GM21825 (cell line): ENCODE measurements at regions not wholly inside any gene's neighbourhood (a gene's known extent, or its start where the extent isn't known, plus 50 kb on each side); places are given as distances from the start of the nearest gene placed in this dataset.

Source experiments
- ATAC-seq: cut with Tn5 transposase; IDR thresholded peaks from one replicate; pipeline ENCODE4 v1.9.1; 2021; ENCODE audit warnings: mild to moderate bottlenecking, moderate library complexity; ENCODE audit not compliant: unreplicated experiment

- no peak for ATAC-seq
Observed at GRCh38 chr2:236317938-236318396, 53.8 kb upstream of the ASB18 start.

GRCh38 chr2:236318401-236318800 lies 54.2 kb upstream of the ASB18 start:
- no peak for ATAC-seq

GRCh38 chr2:236319036-236319435 lies 54.8 kb upstream of the ASB18 start:
- no peak for ATAC-seq

- ATAC-seq, result no peak
Observed at GRCh38 chr2:236321415-236321814, 57.2 kb upstream of the ASB18 start.

GRCh38 chr2:236333417-236334121 lies 69.4 kb upstream of the ASB18 start:
- ATAC-seq, result no peak

GRCh38 chr2:236334122-236334876 lies 70.1 kb upstream of the ASB18 start:
- ATAC-seq, result no peak

- ATAC-seq, result no peak
Observed at GRCh38 chr2:236335696-236336574, 71.7 kb upstream of the ASB18 start.

GRCh38 chr2:236336575-236337464 lies 72.6 kb upstream of the ASB18 start:
- no peak for ATAC-seq

GRCh38 chr2:236337465-236338325 lies 73.5 kb upstream of the ASB18 start:
- no peak for ATAC-seq

GRCh38 chr2:236338495-236339184 lies 74.4 kb upstream of the ASB18 start:
- no peak for ATAC-seq

- no peak for ATAC-seq
Observed at GRCh38 chr2:236340251-236340650, 76.0 kb upstream of the ASB18 start.

- no peak for ATAC-seq
Observed at GRCh38 chr2:236341067-236341466, 76.9 kb upstream of the ASB18 start.

GRCh38 chr2:236341721-236342120 lies 77.5 kb upstream of the ASB18 start:
- ATAC-seq, result no peak

- no peak for ATAC-seq
Observed at GRCh38 chr2:236342507-236342906, 78.3 kb upstream of the ASB18 start.

GRCh38 chr2:236342951-236343350 lies 78.7 kb upstream of the ASB18 start:
- no peak for ATAC-seq

GRCh38 chr2:236343400-236344161 lies 79.4 kb upstream of the ASB18 start:
- ATAC-seq, result no peak

GRCh38 chr2:236344446-236344845 lies 80.2 kb upstream of the ASB18 start:
- no peak for ATAC-seq

- ATAC-seq, result no peak
Observed at GRCh38 chr2:236345081-236345714, 81.0 kb upstream of the ASB18 start.
